HG03196 (cell line): ENCODE measurements at regions not wholly inside any gene's neighbourhood (a gene's known extent, or its start where the extent isn't known, plus 50 kb on each side); places are given as distances from the start of the nearest gene placed in this dataset.

Experiments
- ATAC-seq: cut with Tn5 transposase; IDR thresholded peaks from one replicate; pipeline ENCODE4 v1.9.1; 2021; ENCODE audit not compliant: unreplicated experiment

- ATAC-seq: no peak
These were observed 63.2 kb upstream of the EPS8L3 start for GRCh38 chr1:109826930-109827349.

GRCh38 chr1:109826446-109826845, 62.7 kb upstream of the EPS8L3 start:
- ATAC-seq: no peak

GRCh38 chr1:109824349-109825115, 60.8 kb upstream of the EPS8L3 start:
- ATAC-seq: no peak

- no peak for ATAC-seq
These were observed 60.0 kb upstream of the EPS8L3 start for GRCh38 chr1:109823543-109824348.

- ATAC-seq: no peak
These were observed 59.2 kb upstream of the EPS8L3 start for GRCh38 chr1:109822749-109823542.

- no peak for ATAC-seq
These were observed 58.4 kb upstream of the EPS8L3 start for GRCh38 chr1:109821831-109822745.

GRCh38 chr1:109821221-109821669, 57.5 kb upstream of the EPS8L3 start:
- no peak for ATAC-seq

- ATAC-seq: no peak
These were observed 56.2 kb upstream of the EPS8L3 start for GRCh38 chr1:109819906-109820305.

- no peak for ATAC-seq
These were observed 55.5 kb upstream of the EPS8L3 start for GRCh38 chr1:109818988-109819764.

GRCh38 chr1:109818271-109818987, 54.7 kb upstream of the EPS8L3 start:
- no peak for ATAC-seq

GRCh38 chr1:109817881-109818270, 54.2 kb upstream of the EPS8L3 start:
- no peak for ATAC-seq

GRCh38 chr1:109816975-109817535, 53.3 kb upstream of the EPS8L3 start:
- ATAC-seq: no peak

GRCh38 chr1:109816175-109816811, 52.6 kb upstream of the EPS8L3 start:
- ATAC-seq: peak; percentile 73

- no peak for ATAC-seq
These were observed 52.1 kb upstream of the EPS8L3 start for GRCh38 chr1:109815809-109816174.

- ATAC-seq: no peak
These were observed 51.5 kb upstream of the EPS8L3 start for GRCh38 chr1:109814993-109815786.

GRCh38 chr1:109814223-109814622, 50.5 kb upstream of the EPS8L3 start:
- ATAC-seq: no peak
